Mesenteric fat pad (tissue), 1 donor: ENCODE measurements at regions not wholly inside any gene's neighbourhood (a gene's known extent, or its start where the extent isn't known, plus 50 kb on each side); places are given as distances from the start of the nearest gene placed in this dataset.

Experiments used
- DNase-seq: peaks from one replicate; pipeline ENCODE4 v3.0.0-alpha.2; 2020; ENCODE audit warnings: low spot score
- donor health status: DM: yes; HTN: yes; CAD: no.

- DNase-seq: no peak
Observed at GRCh38 chr15:31727612-31728011, 302.7 kb upstream of the CHRNA7 start.

DNA sequence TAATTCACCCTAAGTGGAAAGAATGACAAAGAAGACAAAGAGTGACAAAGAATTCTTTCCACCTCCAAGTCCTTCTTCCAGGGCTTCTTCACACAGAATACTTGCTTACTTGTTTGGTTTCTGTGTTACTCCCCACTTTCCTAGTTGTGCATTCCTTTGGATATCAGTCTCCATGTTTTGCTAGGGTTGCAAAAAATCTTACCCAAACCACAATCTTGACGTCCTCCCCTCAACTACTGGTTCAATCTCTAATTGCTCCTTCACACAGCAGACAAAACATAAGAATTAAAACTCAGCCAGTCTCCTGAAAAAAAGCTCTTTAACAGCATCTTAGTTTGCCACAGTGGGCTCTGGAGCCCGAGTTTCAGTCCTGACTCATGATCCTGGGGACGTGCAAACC is 297.6 kb upstream of the CHRNA7 start:
- DNase-seq: no peak

GRCh38 chr15:31733424-31733823 is 296.9 kb upstream of the CHRNA7 start:
- DNase-seq: no peak

DNA sequence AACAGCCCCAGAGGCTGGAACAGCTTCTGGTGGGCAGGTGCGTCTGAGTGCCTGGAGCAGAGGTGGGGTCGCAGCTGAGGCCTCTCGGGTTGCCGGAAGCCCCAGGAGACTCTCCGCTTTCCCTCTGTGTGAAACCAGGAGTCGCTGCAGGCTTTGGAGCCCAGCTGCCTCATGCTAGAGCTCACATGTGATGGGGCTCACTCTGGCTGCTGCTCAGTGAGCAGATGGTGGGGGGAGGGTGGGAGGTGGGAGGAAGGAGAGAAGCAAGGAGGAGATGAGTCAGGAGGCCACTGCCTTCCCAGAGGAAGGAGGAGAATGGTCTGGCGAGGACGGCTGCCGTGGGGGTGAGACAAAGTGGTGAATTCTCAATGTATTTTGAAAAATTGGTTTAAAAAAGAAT is 290.1 kb upstream of the CHRNA7 start:
- no peak for DNase-seq

GRCh38 chr15:31745841-31746240 is 284.5 kb upstream of the CHRNA7 start:
- DNase-seq: no peak

GRCh38 chr15:31752065-31752762 is 278.1 kb upstream of the CHRNA7 start:
- no peak for DNase-seq

DNA sequence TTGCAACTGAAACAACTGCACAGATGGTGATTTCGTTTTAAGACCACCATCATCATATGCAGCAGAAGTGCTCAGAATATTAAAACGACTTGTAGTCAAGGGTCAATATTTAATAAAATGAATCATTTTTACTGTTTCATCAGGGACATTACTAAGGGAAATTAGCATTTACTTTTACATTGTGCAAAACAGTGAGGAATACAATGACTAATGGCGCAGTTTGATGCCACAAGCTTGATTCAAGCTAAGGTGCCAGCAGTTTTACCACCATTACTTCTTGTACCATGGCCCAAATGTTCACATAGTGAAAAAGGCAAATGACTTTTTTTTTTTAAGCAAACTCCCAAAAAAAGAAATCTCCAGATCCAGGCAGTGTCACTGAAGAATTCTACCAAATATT is 277.4 kb upstream of the CHRNA7 start:
- no peak for DNase-seq

- DNase-seq: no peak
Observed at GRCh38 chr15:31758126-31758525, 272.2 kb upstream of the CHRNA7 start.

- DNase-seq: no peak
Observed at GRCh38 chr15:31768055-31768454, 262.3 kb upstream of the CHRNA7 start.

GRCh38 chr15:31774045-31774444 is 256.3 kb upstream of the CHRNA7 start:
- DNase-seq: no peak

- DNase-seq: no peak
Observed at GRCh38 chr15:31776039-31776438, 254.3 kb upstream of the CHRNA7 start.

GRCh38 chr15:31781261-31781660 is 249.1 kb upstream of the CHRNA7 start:
- DNase-seq: no peak

DNA sequence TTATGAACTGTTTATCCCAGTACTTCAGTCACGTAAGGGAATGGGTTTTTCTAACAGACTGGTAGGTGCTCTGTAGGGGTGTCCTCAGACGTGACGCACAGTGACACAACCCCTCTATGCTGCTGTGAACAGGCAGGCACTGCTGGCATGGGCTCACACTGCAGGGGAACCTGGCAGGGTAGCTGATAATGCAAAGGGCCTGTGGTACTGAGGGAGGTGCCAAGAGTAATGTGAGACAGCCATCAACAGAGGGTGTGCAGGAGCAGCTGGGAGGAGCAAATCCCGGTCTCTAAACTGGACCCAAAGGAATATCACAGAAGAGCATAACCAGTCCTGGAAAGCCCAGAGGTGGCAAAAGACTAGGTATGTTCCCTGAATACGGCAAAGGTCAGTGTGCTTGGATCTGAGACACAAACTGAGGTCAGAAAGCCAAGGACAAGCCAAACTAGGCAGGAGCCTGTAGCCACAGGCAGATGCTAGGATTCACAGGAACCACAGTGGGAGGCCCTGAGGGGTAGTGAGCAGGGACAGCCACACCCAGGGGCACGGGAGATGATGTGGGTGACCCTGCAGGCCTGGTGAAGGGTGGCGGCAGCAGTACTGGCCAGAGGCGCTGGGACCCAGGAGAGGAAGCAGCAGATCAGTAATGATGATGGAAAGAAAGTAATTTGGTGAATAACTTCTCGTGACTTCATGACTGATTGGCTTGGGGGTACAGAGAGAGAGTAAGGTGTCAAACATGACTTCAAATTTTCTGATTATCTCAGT is 248.1 kb upstream of the CHRNA7 start:
- DNase-seq: no peak

DNA sequence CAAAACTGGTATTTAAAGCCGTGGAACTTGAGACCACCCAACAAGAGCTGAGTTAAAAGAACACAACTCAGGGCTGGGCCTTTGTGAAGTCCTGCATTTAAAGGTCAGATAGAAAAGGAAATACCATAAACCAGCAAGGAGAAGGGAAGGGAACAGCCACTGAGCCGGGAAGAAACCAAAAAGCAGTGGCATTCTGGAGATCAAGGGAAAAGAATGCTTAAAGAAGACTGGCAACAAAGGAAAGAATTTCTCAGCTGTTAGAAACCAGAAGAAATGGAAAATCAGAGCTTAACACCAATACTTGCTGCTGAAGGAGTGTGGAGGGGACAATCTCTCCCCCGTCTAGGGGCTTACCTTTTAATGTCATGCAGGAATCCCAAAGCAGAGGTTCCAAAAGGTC is 247.4 kb upstream of the CHRNA7 start:
- DNase-seq: no peak

DNA sequence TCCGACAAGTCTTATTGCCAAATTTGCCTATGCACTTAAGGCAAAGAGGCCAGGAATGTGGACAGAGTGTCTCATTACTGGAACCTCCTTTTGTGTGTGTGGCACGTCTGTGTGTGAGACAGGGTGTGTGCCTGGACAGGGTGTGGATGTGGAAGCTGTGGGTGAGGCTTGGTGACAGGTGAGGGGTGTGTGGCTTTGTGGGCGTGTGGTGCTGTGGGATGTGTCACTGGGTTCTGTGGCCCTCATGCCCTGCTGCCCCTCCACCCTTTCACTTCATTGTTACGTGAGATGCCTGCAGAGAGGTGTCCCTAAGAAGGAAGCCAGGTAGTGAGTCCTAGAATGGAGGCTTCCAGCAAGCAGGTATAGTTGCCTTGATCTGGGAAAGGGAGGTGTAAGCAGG is 244.0 kb upstream of the CHRNA7 start:
- no peak for DNase-seq

DNA sequence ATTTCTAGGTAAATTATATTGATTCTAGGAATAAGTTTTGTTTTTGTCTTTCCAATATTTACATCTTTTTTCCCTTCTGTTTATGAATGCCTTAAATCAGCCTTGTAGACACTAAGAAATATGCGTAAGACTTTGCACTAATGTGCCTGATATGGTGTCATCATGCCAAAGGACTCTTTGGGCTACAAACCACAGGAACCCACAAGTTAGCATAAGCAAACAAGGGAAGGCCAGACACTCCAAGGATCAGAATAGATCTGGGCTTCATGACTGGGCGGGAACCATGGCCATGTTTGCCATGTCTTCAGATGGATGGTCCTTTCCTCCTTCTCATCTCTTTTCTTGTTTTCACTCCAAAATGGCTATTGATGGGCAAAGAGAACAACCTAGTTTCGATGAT is 242.2 kb upstream of the CHRNA7 start:
- DNase-seq: no peak

DNA sequence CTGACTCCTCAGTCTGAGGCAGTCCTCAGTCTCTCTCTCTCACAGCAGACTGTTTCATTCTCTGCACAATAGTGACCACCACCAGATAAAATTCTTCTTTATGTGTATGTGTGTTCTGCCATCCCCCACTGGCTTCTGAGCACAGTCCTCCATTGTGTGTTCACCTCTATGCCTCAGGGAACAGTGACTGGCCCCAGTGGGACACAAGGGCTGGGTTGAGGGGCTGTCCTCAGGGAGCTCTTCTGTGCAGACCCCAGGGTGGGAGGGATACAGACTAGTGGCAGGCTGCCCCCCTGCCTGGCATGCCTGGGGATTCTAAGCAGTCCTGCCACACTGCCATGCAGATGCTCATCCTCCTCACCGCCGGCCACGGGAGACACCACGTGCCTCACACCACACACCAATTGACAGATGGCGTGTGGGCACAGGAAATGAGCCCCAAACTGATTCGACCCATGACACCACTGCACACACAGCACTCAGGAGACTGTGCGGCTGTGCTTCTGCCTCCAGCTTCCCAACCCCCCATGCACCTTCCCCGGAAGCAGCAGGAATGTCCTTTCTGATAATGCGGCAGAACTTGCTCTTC is 237.6 kb upstream of the CHRNA7 start:
- no peak for DNase-seq

DNA sequence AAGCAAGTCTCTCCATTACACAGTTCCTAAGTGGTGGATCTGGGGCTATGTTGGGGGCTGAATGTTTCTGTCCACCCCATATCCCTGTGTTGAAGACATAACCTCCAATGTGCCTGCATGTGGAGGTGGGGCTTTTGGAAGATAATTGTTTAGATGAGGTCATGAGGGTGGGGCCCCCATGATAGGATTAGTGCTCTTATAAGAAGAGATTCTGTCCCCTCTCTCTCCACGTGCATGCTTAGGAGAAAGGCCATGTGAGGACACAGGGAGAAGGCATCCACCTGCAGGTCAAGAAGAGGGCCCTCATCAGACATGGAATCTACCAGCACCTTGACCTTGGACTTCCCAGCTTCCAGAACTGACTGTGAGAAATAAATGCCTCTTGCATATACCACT is 231.0 kb upstream of the CHRNA7 start:
- no peak for DNase-seq

DNA sequence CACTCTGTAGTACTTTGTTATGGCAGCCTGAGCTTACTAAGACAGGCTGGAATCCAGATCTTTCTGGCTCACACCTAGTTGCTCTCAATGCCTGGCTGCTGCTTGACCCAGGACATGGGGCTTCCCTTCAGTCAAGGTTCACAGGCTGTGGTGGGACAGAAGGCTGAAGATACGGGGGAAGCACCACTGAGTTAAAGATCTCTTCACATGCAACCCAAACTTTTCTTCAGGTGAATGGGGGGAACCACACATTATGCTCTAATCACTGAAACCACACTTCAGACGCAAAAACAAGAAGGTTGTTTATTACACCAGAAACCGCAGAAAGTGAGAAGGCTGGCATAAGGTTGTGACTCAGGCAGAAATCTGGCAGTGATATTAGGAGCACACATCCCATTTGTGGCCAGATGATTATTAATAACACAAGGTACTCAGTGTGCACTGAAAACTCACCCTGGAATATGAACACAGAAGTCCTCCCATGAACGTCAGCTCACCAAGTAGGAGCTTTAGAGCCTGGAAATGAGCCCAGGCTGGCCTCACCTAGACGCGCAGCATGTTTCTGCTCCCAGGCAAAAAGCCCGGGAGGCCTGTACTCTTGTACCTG is 230.5 kb upstream of the CHRNA7 start:
- DNase-seq: no peak

DNA sequence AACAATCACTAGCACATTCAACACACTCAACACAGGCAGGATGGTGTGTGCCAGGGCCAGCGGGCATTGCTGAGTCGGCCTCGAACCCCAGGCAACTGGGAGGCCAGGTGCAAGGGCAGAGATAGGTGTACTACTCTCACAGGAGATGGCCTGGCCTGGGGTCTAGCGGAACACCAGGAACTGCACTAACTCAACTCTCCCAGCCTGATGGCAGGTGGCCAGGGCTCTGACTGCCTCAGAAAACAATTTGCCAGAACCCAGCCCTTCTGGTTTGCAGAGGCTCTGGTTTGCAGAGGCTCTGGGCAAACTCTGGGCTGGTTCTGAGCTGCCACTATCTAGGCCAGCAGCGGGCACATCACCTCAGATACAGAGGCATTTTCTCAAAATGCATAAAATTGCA is 229.2 kb upstream of the CHRNA7 start:
- DNase-seq: no peak

DNA sequence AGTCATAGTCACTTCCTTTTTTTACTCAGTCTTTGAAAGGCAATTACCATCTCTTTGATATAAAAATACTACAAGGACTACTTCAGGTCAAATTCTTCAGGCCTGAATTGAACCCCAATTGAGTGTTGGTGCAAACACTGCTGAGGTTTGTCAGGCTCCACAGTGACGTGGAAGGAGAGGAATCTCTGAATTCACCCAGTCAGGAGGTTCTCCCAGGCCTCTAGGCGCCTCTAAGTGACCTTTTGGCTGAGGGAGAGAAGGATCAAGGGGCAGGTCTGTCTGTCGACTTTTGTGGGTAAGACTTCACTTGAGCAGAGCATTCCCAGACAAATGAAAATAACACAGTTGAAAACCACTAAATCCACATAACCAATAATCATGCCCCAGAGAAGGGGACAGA is 227.6 kb upstream of the CHRNA7 start:
- no peak for DNase-seq

GRCh38 chr15:31803388-31803884 is 226.9 kb upstream of the CHRNA7 start:
- no peak for DNase-seq
